ENCODE measurements at regions not wholly inside any gene's neighbourhood (a gene's known extent, or its start where the extent isn't known, plus 50 kb on each side); places are given as distances from the start of the nearest gene placed in this dataset.

- Histone ChIP-seq H3K4me1 (ENCODE audit: insufficient read depth, low read length) (no peaks in the 10 kb centered on the region), H3K79me2 (ENCODE audit: insufficient read depth, low read length) (no peaks in the 10 kb centered on the region), H3K9me3 (ENCODE audit: low read depth, low read length) (no peaks in the 10 kb centered on the region), H3K36me3 (ENCODE audit: insufficient read depth, low read length) (no peaks in the 10 kb centered on the region), H3K4me3 (ENCODE audit: insufficient read depth, low read length) (no peak overlapping the region), H3K4me2 (ENCODE audit: insufficient read depth, low read length) (no peak overlapping the region), H3K27me3 (ENCODE audit: insufficient read depth, low read length) (no peaks in the 10 kb centered on the region), H2AFZ (ENCODE audit: low read length) (no peak overlapping the region), H3K27ac (ENCODE audit: low read depth, low read length) (no peak overlapping the region), H4K20me1 (ENCODE audit: insufficient read depth, low read length) (no peaks in the 10 kb centered on the region)
- no peak for DNase-seq (ENCODE audit: insufficient read length, low spot score, missing footprints)
- TF ChIP-seq, protein P1, sequence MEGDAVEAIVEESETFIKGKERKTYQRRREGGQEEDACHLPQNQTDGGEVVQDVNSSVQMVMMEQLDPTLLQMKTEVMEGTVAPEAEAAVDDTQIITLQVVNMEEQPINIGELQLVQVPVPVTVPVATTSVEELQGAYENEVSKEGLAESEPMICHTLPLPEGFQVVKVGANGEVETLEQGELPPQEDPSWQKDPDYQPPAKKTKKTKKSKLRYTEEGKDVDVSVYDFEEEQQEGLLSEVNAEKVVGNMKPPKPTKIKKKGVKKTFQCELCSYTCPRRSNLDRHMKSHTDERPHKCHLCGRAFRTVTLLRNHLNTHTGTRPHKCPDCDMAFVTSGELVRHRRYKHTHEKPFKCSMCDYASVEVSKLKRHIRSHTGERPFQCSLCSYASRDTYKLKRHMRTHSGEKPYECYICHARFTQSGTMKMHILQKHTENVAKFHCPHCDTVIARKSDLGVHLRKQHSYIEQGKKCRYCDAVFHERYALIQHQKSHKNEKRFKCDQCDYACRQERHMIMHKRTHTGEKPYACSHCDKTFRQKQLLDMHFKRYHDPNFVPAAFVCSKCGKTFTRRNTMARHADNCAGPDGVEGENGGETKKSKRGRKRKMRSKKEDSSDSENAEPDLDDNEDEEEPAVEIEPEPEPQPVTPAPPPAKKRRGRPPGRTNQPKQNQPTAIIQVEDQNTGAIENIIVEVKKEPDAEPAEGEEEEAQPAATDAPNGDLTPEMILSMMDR (IDR thresholded peaks at IDR 0.05; ENCODE audit: extremely low read depth, low read depth, low read length), result no peak
Measured at GRCh38 chr11:37942081-37942480, 1344.0 kb upstream of the RAG2 start.

DNA sequence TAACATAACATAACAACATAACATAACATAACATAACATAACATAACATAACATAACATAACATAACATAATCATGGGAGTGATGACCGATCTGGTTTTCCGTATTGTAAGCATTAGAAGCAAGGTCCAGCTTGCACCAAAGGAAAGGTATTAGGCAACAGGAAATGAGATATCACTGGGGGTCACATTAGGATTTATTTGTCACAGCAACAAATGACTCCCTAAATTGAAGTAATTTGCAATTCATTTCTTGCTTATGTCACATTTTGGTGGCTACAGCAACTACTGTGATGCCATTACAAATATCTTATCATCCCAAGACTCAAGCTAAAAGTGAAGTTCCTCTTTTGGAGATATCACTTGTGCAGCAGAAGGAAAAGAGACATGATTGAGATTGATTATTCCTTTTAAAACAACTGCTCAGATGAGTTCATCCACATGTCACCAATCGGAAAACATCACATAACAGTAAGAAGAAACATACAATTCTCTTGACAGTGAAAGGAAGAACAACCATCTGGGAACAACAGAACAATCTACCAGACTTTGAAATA, 1331.1 kb upstream of the RAG2 start:
- Histone ChIP-seq H3K27ac (ENCODE audit: low read depth, low read length) (no peak overlapping the region), H3K4me1 (ENCODE audit: insufficient read depth, low read length) (no peaks in the 10 kb centered on the region), H3K4me3 (ENCODE audit: insufficient read depth, low read length) (no peak overlapping the region), H2AFZ (ENCODE audit: low read length) (no peak overlapping the region), H3K9me3 (ENCODE audit: low read depth, low read length) (no peaks in the 10 kb centered on the region), H3K27me3 (ENCODE audit: insufficient read depth, low read length) (no peaks in the 10 kb centered on the region), H3K4me2 (ENCODE audit: insufficient read depth, low read length) (no peak overlapping the region), H3K36me3 (ENCODE audit: insufficient read depth, low read length) (no peaks in the 10 kb centered on the region), H4K20me1 (ENCODE audit: insufficient read depth, low read length) (no peaks in the 10 kb centered on the region), H3K79me2 (ENCODE audit: insufficient read depth, low read length) (no peaks in the 10 kb centered on the region)
- TF ChIP-seq, protein P1 (IDR thresholded peaks at IDR 0.05; ENCODE audit: extremely low read depth, low read depth, low read length), result no peak
- no peak for DNase-seq (ENCODE audit: insufficient read length, low spot score, missing footprints)

DNA sequence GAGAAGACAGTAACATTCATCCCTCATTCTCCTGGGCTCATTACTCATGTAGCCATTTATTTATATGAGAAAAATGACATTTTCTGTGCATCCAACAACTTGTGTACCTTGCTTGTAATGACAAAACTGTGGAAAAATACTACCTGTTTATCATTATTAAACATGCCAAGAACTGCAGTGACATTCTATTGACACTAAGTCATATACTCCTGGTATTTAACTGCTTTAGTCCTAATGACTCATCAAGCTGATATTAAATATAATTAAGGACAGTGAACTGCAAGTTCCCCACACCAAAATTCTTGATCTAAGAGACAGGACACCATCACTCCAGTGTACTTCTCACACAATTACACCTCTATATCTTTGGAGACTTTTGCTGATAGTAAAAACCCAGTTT, 1328.7 kb upstream of the RAG2 start:
- no peaks in the 10 kb centered on the region for H3K79me2 ChIP-seq (ENCODE audit: insufficient read depth, low read length)
- no peaks in the 10 kb centered on the region for H3K9me3 ChIP-seq (ENCODE audit: low read depth, low read length)
- H3K4me3 ChIP-seq (ENCODE audit: insufficient read depth, low read length), result no peak overlapping the region
- H2AFZ ChIP-seq (ENCODE audit: low read length), result no peak overlapping the region
- H4K20me1 ChIP-seq (ENCODE audit: insufficient read depth, low read length), result no peaks in the 10 kb centered on the region
- H3K27me3 ChIP-seq (ENCODE audit: insufficient read depth, low read length), result no peaks in the 10 kb centered on the region
- no peak for DNase-seq (ENCODE audit: insufficient read length, low spot score, missing footprints)
- TF ChIP-seq, protein P1 (IDR thresholded peaks at IDR 0.05; ENCODE audit: extremely low read depth, low read depth, low read length), result no peak
- no peak overlapping the region for H3K4me2 ChIP-seq (ENCODE audit: insufficient read depth, low read length)
- H3K36me3 ChIP-seq (ENCODE audit: insufficient read depth, low read length), result no peaks in the 10 kb centered on the region
- H3K4me1 ChIP-seq (ENCODE audit: insufficient read depth, low read length), result no peaks in the 10 kb centered on the region
- H3K27ac ChIP-seq (ENCODE audit: low read depth, low read length), result no peak overlapping the region

- H3K27ac ChIP-seq (ENCODE audit: low read depth, low read length), result no peak overlapping the region
- DNase-seq (ENCODE audit: insufficient read length, low spot score, missing footprints), result no peak
- no peak overlapping the region for H3K4me3 ChIP-seq (ENCODE audit: insufficient read depth, low read length)
Measured at GRCh38 chr11:37916331-37916730, 1318.3 kb upstream of the RAG2 start.

More at GRCh38 chr11:37916331-37916730, 1318.3 kb upstream of the RAG2 start:
- Histone ChIP-seq H3K79me2 (ENCODE audit: insufficient read depth, low read length) (no peaks in the 10 kb centered on the region), H3K9me3 (ENCODE audit: low read depth, low read length) (no peaks in the 10 kb centered on the region), H4K20me1 (ENCODE audit: insufficient read depth, low read length) (no peaks in the 10 kb centered on the region), H2AFZ (ENCODE audit: low read length) (no peak overlapping the region), H3K36me3 (ENCODE audit: insufficient read depth, low read length) (no peaks in the 10 kb centered on the region), H3K4me1 (ENCODE audit: insufficient read depth, low read length) (no peaks in the 10 kb centered on the region), H3K4me2 (ENCODE audit: insufficient read depth, low read length) (no peak overlapping the region), H3K27me3 (ENCODE audit: insufficient read depth, low read length) (no peaks in the 10 kb centered on the region)
- TF ChIP-seq, protein P1 (IDR thresholded peaks at IDR 0.05; ENCODE audit: extremely low read depth, low read depth, low read length), result no peak

All from osteoblast (primary cell).